AG10803 (cell line): ENCODE measurements at regions not wholly inside any gene's neighbourhood (a gene's known extent, or its start where the extent isn't known, plus 50 kb on each side); places are given as distances from the start of the nearest gene placed in this dataset.

ENCODE experiments used
- DNase-seq: peaks from one replicate; pipeline ENCODE4 v3.0.0; 2010; ENCODE audit warnings: low read depth
- H3K4me3 ChIP-seq: 2 replicates; pipeline ENCODE4 v1.5.1; 2011; ENCODE audit warnings: mild to moderate bottlenecking, low read length, control low read depth
- CTCF ChIP-seq: conservative IDR thresholded peaks from 2 replicates; pipeline ENCODE4 v1.5.1; 2011; ENCODE audit warnings: mild to moderate bottlenecking, low read length, control low read depth, inconsistent platforms

GRCh38 chr12:16669756-16670155 lies 63.8 kb upstream of the LMO3 start:
- TF ChIP-seq CTCF, result no peak
- H3K4me3 ChIP-seq, result no peak overlapping the region
- no peak for DNase-seq

GRCh38 chr12:16668198-16668597 lies 62.2 kb upstream of the LMO3 start:
- no peak for DNase-seq
- no peak for TF ChIP-seq CTCF
- no peak overlapping the region for H3K4me3 ChIP-seq

GRCh38 chr12:16658699-16659098 lies 52.7 kb upstream of the LMO3 start:
- no peak for DNase-seq
- no peak for TF ChIP-seq CTCF
- no peak overlapping the region for H3K4me3 ChIP-seq
